GM12878 (cell line): ENCODE measurements at regions not wholly inside any gene's neighbourhood (a gene's known extent, or its start where the extent isn't known, plus 50 kb on each side); places are given as distances from the start of the nearest gene placed in this dataset.

ENCODE experiments used
- ATAC-seq: fragments of 200-7000 bp; cut with Tn5 transposase; 3 replicates; pipeline ENCODE4 v1.9.1; 2020; ENCODE audit warnings: mild to moderate bottlenecking, moderate library complexity
- BruUV-seq: library from RNA; stranded (reverse); fragments of 400-500 nt; replicated peaks from 2 replicates; lab custom pipeline; 2021; lab: Mats Ljungman, UMichigan
- CTCF ChIA-PET: fragments of 300-600 bp; sonication (Branson Sonifier 250); formaldehyde crosslinking; extraction: SDS; loops from one replicate; lab custom pipeline; 2021; ENCODE audit warnings: inconsistent platforms; lab: Yijun Ruan, JAX
- POLR2A ChIA-PET: fragments of 350-600 bp; formaldehyde crosslinking; extraction: SDS; loops from one replicate; lab custom pipeline; 2021; ENCODE audit warnings: inconsistent platforms; lab: Charles Lee
- RAD21 ChIA-PET: fragments of 300-600 bp; sonication (Branson Sonifier 250); formaldehyde crosslinking; loops from one replicate; lab custom pipeline; 2023; ENCODE audit warnings: antibody characterized with exemption; ENCODE audit not compliant: unreplicated experiment; lab: Charles Lee
- SMC1A ChIA-PET: fragments of 300-600 bp; sonication (Branson Sonifier 250); formaldehyde crosslinking; loops from one replicate; lab custom pipeline; 2023; ENCODE audit not compliant: unreplicated experiment, uncharacterized antibody; lab: Charles Lee
- DNase-seq: peaks from one replicate; pipeline ENCODE4 v3.0.0-alpha.2; 2011; ENCODE audit warnings: low read depth, low spot score
- FAIRE-seq: peaks from 3 replicates; lab custom pipeline; 2011; peaks lifted over from hg19 to GRCh38; lab: Jason Lieb, UNC
- H2AFZ ChIP-seq: 2 replicates; pipeline ENCODE4 v1.6.0; 2011; ENCODE audit warnings: low read depth, low read length, control low read depth; ENCODE audit not compliant: control insufficient read depth
- H3K27ac ChIP-seq: 2 replicates; pipeline ENCODE4 v1.5.1; 2011; ENCODE audit warnings: control low read depth; ENCODE audit not compliant: control insufficient read depth, insufficient read depth
- H3K27me3 ChIP-seq, 2 experiments: replicated peaks in 1 of 2; 2 replicates each; pipeline versions ENCODE4 v1.6.0 to v1.6.1; 2011; ENCODE audit warnings: low read length in 1 of 2; ENCODE audit not compliant: control insufficient read depth in 2 of 2, insufficient read depth in 2 of 2
- H3K36me3 ChIP-seq, 2 experiments: 2 replicates each; pipeline ENCODE4 v1.5.1; 2011; ENCODE audit warnings: low read length in 1 of 2; ENCODE audit not compliant: control insufficient read depth in 2 of 2, insufficient read depth in 2 of 2
- H3K4me1 ChIP-seq: 2 replicates; pipeline ENCODE4 v1.6.1; 2011; ENCODE audit warnings: mild to moderate bottlenecking, low read length, moderate library complexity, mixed read lengths; ENCODE audit not compliant: control insufficient read depth, insufficient read depth
- H3K4me2 ChIP-seq: 2 replicates; pipeline ENCODE4 v1.6.0; 2011; ENCODE audit warnings: control low read depth; ENCODE audit not compliant: control insufficient read depth, insufficient read depth
- H3K4me3 ChIP-seq: fragments of 200-600 bp; sonication (generic); 2 replicates; pipeline ENCODE4 v1.5.1; 2016
- H3K79me2 ChIP-seq: 2 replicates; pipeline ENCODE4 v1.6.0; 2011; ENCODE audit warnings: low read length; ENCODE audit not compliant: control insufficient read depth, insufficient read depth
- H3K9ac ChIP-seq: 2 replicates; pipeline ENCODE4 v1.8.0; 2011; ENCODE audit warnings: low read length, control low read depth, mixed read lengths; ENCODE audit not compliant: control insufficient read depth, insufficient read depth
- H3K9me3 ChIP-seq: replicated peaks from 3 replicates; pipeline ENCODE4 v1.5.1; 2011; ENCODE audit warnings: mild to moderate bottlenecking, low read length; ENCODE audit not compliant: control insufficient read depth, insufficient read depth
- H4K20me1 ChIP-seq: 2 replicates; pipeline ENCODE4 v1.6.0; 2011; ENCODE audit not compliant: control insufficient read depth, insufficient read depth
- CHD2 ChIP-seq: IDR thresholded peaks from 2 replicates; pipeline ENCODE4 v1.6.1; 2011; ENCODE audit warnings: low read depth, low read length, improper control_type of control experiment, borderline replicate concordance
- CREM ChIP-seq: IDR thresholded peaks from 2 replicates; pipeline ENCODE4 v1.6.1; 2014; ENCODE audit warnings: antibody characterized with exemption, low read depth
- EED ChIP-seq: sonication (generic); IDR thresholded peaks from 2 replicates; pipeline ENCODE4 v1.6.1; 2016; ENCODE audit warnings: antibody characterized with exemption, low read depth
- EP300 ChIP-seq, 2 experiments: fragments of 150-350 bp in 1 of 2; IDR thresholded peaks; 2 replicates each; pipeline ENCODE4 v1.6.1; 2011 to 2012; ENCODE audit warnings: low read depth in 2 of 2, low read length in 2 of 2, borderline replicate concordance in 1 of 2, improper control_type of control experiment in 1 of 2, inconsistent platforms in 1 of 2; ENCODE audit not compliant: control insufficient read depth in 1 of 2
- IRF3 ChIP-seq: fragments of 450-650 bp; IDR thresholded peaks from 2 replicates; pipeline ENCODE4 v1.6.1; 2014; ENCODE audit warnings: mild to moderate bottlenecking
- POLR2A ChIP-seq: IDR thresholded peaks from 2 replicates; pipeline ENCODE4 v1.6.1; 2011; ENCODE audit warnings: low read depth, mild to moderate bottlenecking, low read length
- SKIL ChIP-seq: fragments of 450-650 bp; IDR thresholded peaks from 2 replicates; pipeline ENCODE4 v1.6.1; 2017; ENCODE audit warnings: mild to moderate bottlenecking, low read depth, inconsistent platforms; ENCODE audit not compliant: poor library complexity, severe bottlenecking
- STAT1 ChIP-seq: fragments of 450-650 bp; conservative IDR thresholded peaks from 2 replicates; pipeline ENCODE4 v1.6.1; 2014; ENCODE audit warnings: antibody characterized with exemption, mild to moderate bottlenecking
- TCF7 ChIP-seq: IDR thresholded peaks from 2 replicates; pipeline ENCODE4 v1.6.1; 2014; ENCODE audit warnings: antibody characterized with exemption, borderline replicate concordance
- WGBS: methylation state at CpG from one replicate; pipeline ENCODE4 v1.1.6; 2016; ENCODE audit warnings: low lambda C conversion rate; ENCODE audit not compliant: insufficient replicate concordance, insufficient coverage; ENCODE audit errors: missing lambda C conversion rate; 5-methylcytosine and 5-hydroxymethylcytosine counted together
- in situ Hi-C: fragments of 300-500 bp; cut with MboI; formaldehyde crosslinking; loops from 9 replicates; pipeline ENCODE4 v1.14.3; 2018; ENCODE audit warnings: mixed read lengths
- intact Hi-C: fragments of 100-400 bp; cut with micrococcal nuclease; formaldehyde crosslinking; loops from one replicate; pipeline ENCODE4 v1.14.2; 2022; ENCODE audit not compliant: unreplicated experiment
- TF ChIP-seq, protein P1 (sequence below): IDR thresholded peaks from 2 replicates; pipeline ENCODE4 v1.6.1; 2011; ENCODE audit warnings: low read depth, mild to moderate bottlenecking, low read length, moderate library complexity, borderline replicate concordance; ENCODE audit errors: extremely low read depth
- TF ChIP-seq, protein P2 (sequence below): fragments of 450-650 bp; IDR thresholded peaks from 2 replicates; pipeline ENCODE4 v1.6.1; 2017; ENCODE audit warnings: antibody characterized with exemption, mild to moderate bottlenecking, moderate library complexity
- TF ChIP-seq, protein P3 (sequence below): fragments of 150-350 bp; IDR thresholded peaks from 2 replicates; pipeline ENCODE4 v1.6.1; 2014; ENCODE audit warnings: mild to moderate bottlenecking, low read depth, low read length

DNA sequence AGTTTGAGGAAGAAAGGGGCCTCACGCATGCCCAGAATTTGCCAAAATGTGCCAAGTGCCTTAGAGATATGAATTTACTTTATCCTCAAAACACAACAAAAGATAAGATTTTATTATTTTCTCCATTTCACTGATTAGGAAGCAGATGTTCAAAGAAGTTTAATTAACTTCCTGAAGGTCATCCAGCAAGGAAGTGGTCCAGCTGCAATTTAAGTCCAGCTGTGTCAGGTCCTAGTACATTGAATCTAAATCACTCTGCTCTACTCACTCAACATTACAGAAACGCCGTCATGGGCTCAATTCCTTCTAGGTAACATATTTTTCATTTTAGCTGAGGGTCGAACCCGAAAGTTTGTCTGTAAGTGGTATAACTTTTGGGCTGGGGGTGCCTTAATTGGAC lies 115.4 kb downstream of the CCDC34 start:
- WGBS: 38% methylated on average over 5 of the region's 5 CpGs
- POLR2A ChIA-PET: no interaction called here
- H3K27ac ChIP-seq: no peak overlapping the region
- TF ChIP-seq STAT1 (no peak), SKIL (no peak), EP300 (IDR thresholded peaks at IDR 0.05; ENCODE audit: borderline replicate concordance in 1 of 2, control insufficient read depth in 1 of 2, low read depth in 2 of 2, low read length in 2 of 2) (no peak), CHD2 (no peak), CREM (no peak), IRF3 (no peak), TCF7 (no peak), POLR2A (no peak), EED (no peak)
- TF ChIP-seq, protein P1, sequence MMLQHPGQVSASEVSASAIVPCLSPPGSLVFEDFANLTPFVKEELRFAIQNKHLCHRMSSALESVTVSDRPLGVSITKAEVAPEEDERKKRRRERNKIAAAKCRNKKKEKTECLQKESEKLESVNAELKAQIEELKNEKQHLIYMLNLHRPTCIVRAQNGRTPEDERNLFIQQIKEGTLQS: no peak
- TF ChIP-seq, protein P2, sequence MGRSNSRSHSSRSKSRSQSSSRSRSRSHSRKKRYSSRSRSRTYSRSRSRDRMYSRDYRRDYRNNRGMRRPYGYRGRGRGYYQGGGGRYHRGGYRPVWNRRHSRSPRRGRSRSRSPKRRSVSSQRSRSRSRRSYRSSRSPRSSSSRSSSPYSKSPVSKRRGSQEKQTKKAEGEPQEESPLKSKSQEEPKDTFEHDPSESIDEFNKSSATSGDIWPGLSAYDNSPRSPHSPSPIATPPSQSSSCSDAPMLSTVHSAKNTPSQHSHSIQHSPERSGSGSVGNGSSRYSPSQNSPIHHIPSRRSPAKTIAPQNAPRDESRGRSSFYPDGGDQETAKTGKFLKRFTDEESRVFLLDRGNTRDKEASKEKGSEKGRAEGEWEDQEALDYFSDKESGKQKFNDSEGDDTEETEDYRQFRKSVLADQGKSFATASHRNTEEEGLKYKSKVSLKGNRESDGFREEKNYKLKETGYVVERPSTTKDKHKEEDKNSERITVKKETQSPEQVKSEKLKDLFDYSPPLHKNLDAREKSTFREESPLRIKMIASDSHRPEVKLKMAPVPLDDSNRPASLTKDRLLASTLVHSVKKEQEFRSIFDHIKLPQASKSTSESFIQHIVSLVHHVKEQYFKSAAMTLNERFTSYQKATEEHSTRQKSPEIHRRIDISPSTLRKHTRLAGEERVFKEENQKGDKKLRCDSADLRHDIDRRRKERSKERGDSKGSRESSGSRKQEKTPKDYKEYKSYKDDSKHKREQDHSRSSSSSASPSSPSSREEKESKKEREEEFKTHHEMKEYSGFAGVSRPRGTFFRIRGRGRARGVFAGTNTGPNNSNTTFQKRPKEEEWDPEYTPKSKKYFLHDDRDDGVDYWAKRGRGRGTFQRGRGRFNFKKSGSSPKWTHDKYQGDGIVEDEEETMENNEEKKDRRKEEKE: no peak
- TF ChIP-seq, protein P3, sequence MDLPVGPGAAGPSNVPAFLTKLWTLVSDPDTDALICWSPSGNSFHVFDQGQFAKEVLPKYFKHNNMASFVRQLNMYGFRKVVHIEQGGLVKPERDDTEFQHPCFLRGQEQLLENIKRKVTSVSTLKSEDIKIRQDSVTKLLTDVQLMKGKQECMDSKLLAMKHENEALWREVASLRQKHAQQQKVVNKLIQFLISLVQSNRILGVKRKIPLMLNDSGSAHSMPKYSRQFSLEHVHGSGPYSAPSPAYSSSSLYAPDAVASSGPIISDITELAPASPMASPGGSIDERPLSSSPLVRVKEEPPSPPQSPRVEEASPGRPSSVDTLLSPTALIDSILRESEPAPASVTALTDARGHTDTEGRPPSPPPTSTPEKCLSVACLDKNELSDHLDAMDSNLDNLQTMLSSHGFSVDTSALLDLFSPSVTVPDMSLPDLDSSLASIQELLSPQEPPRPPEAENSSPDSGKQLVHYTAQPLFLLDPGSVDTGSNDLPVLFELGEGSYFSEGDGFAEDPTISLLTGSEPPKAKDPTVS: no peak

More for the DNA sequence above, 115.4 kb downstream of the CCDC34 start:
- H3K4me2 ChIP-seq: no peak overlapping the region
- DNase-seq (no peak), FAIRE-seq (no peak), ATAC-seq (no peak)
- H3K9me3 ChIP-seq: no peaks in the 10 kb centered on the region
- ChIA-PET CTCF (interaction anchor here (1.1 to 1.2 kb wide), 2 partner anchors 64 to 238 kb away, joined by 3 to 4 read pairs; no protein-coding TSS in a partner anchor), SMC1A (interaction anchor here (0.7 to 2.0 kb wide), 4 partner anchors 17 to 196 kb away, joined by 3 to 6 read pairs (median 4); no protein-coding TSS in a partner anchor), RAD21 (interaction anchor here (1.0 to 1.1 kb wide), 2 partner anchors 14 to 49 kb away, joined by 3 read pairs; no protein-coding TSS in a partner anchor)
- no peak overlapping the region for H2AFZ ChIP-seq
- no peak overlapping the region for H3K9ac ChIP-seq
- no peaks in the 10 kb centered on the region for H3K4me1 ChIP-seq
- H3K4me3 ChIP-seq: no peak overlapping the region
- no peaks in the 10 kb centered on the region for H3K79me2 ChIP-seq
- H3K36me3 ChIP-seq: no peaks in the 10 kb centered on the region
- H4K20me1 ChIP-seq: no peaks in the 10 kb centered on the region
- intact Hi-C loops (no loop called here), in situ Hi-C loops (no loop called here)
- no peaks in the 10 kb centered on the region for H3K27me3 ChIP-seq
- BruUV-seq: no TSS peak
